GM23338 (cell line): ENCODE measurements at regions not wholly inside any gene's neighbourhood (a gene's known extent, or its start where the extent isn't known, plus 50 kb on each side); places are given as distances from the start of the nearest gene placed in this dataset.
A peak's percentile ranks its signal among the peaks of the same experiment; 100 is the strongest.

ENCODE experiments used
- CREB1 ChIP-seq: fragments of 250-450 bp; sonication (Bioruptor Pico); IDR thresholded peaks from 2 replicates; pipeline ENCODE4 v1.5.0; 2020; ENCODE audit warnings: low read depth, mild to moderate bottlenecking, moderate library complexity
- CTCF ChIP-seq, 2 experiments: fragments of 200-600 bp in 1 of 2; sonication (generic) in 1 of 2; conservative IDR thresholded peaks; 2 replicates each; pipeline versions ENCODE4 v1.5.1 to v1.6.1; 2016 to 2017; ENCODE audit warnings: antibody characterized with exemption in 2 of 2, low read depth in 2 of 2, mild to moderate bottlenecking in 2 of 2, moderate library complexity in 1 of 2
- EZH2 ChIP-seq: fragments of 200-600 bp; sonication (generic); IDR thresholded peaks from one replicate; pipeline ENCODE4 v1.8.0; 2017; ENCODE audit warnings: antibody characterized with exemption, mild to moderate bottlenecking, low read depth; ENCODE audit not compliant: unreplicated experiment
- EZH2phosphoT487 ChIP-seq: fragments of 200-600 bp; sonication (generic); IDR thresholded peaks from one replicate; pipeline ENCODE4 v1.8.1; 2018; ENCODE audit warnings: antibody characterized with exemption; ENCODE audit not compliant: unreplicated experiment
- JUNB ChIP-seq: IDR thresholded peaks from one replicate; pipeline ENCODE4 v1.6.1; 2016; ENCODE audit warnings: antibody characterized with exemption; ENCODE audit not compliant: unreplicated experiment
- NANOG ChIP-seq: IDR thresholded peaks from 2 replicates; pipeline ENCODE4 v1.6.1; 2016; ENCODE audit warnings: antibody characterized with exemption, borderline replicate concordance
- POLR2AphosphoS5 ChIP-seq: IDR thresholded peaks from 2 replicates; pipeline ENCODE4 v1.6.1; 2016; ENCODE audit warnings: antibody characterized with exemption, low read depth
- REST ChIP-seq: IDR thresholded peaks from one replicate; pipeline ENCODE4 v1.6.1; 2018; ENCODE audit warnings: antibody characterized with exemption; ENCODE audit not compliant: unreplicated experiment
- STAT1 ChIP-seq: IDR thresholded peaks from one replicate; pipeline ENCODE4 v1.6.1; 2016; ENCODE audit warnings: antibody characterized with exemption; ENCODE audit not compliant: unreplicated experiment
- ZNF114 ChIP-seq: fragments of 250-450 bp; sonication (Bioruptor Pico); IDR thresholded peaks from 2 replicates; pipeline ENCODE4 v1.5.0; 2020; ENCODE audit warnings: mild to moderate bottlenecking, moderate library complexity
- ZNF331 ChIP-seq: fragments of 250-450 bp; sonication (Bioruptor Pico); IDR thresholded peaks from 2 replicates; pipeline ENCODE4 v1.5.0; 2020; ENCODE audit warnings: low read depth, mild to moderate bottlenecking, moderate library complexity
- TF ChIP-seq, protein P1 (sequence below): IDR thresholded peaks from 2 replicates; pipeline ENCODE4 v1.6.1; 2016; ENCODE audit warnings: antibody characterized with exemption
- TF ChIP-seq, protein P2 (sequence below): fragments of 250-450 bp; sonication (Bioruptor Pico); IDR thresholded peaks from 2 replicates; pipeline ENCODE4 v1.5.0; 2020; ENCODE audit warnings: mild to moderate bottlenecking, moderate library complexity

DNA sequence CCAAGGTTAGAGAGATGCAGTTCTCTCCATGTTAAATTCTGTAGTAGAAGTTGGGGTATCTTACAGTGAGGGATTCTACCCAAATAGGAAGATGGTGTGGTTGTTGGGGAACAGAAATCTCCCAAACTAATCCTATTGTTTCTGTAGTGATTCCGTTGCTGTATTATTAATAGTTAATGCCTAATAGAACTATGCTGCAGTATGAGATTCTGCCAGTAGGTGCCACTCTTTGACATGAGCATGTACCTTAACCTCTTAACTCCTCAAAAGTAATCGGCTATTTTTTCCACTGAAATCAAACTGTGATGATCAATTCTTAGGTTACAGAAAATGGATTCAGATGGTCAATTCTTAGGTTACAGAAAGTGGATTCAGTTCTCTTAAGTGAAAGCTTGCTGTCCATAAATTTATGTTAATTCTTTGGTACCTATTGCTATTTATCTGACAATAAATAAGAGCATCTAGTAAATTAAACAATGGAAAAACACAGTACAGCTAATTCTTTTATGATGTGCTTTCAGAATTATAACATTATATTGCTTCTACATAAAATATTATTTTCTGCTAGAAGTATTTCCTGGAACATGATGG, 97.9 kb upstream of the DLX2 start:
- no peak for TF ChIP-seq POLR2AphosphoS5
- TF ChIP-seq EZH2phosphoT487: no peak
- peak; percentile 71 to 78 for TF ChIP-seq CTCF (conservative IDR thresholded peaks at IDR 0.05; ENCODE audit: low read depth in 2 of 2)
- TF ChIP-seq ZNF114 (CRISPR knock-in tag): no peak
- TF ChIP-seq REST: no peak
- TF ChIP-seq, protein P1, sequence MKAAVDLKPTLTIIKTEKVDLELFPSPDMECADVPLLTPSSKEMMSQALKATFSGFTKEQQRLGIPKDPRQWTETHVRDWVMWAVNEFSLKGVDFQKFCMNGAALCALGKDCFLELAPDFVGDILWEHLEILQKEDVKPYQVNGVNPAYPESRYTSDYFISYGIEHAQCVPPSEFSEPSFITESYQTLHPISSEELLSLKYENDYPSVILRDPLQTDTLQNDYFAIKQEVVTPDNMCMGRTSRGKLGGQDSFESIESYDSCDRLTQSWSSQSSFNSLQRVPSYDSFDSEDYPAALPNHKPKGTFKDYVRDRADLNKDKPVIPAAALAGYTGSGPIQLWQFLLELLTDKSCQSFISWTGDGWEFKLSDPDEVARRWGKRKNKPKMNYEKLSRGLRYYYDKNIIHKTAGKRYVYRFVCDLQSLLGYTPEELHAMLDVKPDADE: no peak
- TF ChIP-seq EZH2: no peak
- TF ChIP-seq, protein P2, sequence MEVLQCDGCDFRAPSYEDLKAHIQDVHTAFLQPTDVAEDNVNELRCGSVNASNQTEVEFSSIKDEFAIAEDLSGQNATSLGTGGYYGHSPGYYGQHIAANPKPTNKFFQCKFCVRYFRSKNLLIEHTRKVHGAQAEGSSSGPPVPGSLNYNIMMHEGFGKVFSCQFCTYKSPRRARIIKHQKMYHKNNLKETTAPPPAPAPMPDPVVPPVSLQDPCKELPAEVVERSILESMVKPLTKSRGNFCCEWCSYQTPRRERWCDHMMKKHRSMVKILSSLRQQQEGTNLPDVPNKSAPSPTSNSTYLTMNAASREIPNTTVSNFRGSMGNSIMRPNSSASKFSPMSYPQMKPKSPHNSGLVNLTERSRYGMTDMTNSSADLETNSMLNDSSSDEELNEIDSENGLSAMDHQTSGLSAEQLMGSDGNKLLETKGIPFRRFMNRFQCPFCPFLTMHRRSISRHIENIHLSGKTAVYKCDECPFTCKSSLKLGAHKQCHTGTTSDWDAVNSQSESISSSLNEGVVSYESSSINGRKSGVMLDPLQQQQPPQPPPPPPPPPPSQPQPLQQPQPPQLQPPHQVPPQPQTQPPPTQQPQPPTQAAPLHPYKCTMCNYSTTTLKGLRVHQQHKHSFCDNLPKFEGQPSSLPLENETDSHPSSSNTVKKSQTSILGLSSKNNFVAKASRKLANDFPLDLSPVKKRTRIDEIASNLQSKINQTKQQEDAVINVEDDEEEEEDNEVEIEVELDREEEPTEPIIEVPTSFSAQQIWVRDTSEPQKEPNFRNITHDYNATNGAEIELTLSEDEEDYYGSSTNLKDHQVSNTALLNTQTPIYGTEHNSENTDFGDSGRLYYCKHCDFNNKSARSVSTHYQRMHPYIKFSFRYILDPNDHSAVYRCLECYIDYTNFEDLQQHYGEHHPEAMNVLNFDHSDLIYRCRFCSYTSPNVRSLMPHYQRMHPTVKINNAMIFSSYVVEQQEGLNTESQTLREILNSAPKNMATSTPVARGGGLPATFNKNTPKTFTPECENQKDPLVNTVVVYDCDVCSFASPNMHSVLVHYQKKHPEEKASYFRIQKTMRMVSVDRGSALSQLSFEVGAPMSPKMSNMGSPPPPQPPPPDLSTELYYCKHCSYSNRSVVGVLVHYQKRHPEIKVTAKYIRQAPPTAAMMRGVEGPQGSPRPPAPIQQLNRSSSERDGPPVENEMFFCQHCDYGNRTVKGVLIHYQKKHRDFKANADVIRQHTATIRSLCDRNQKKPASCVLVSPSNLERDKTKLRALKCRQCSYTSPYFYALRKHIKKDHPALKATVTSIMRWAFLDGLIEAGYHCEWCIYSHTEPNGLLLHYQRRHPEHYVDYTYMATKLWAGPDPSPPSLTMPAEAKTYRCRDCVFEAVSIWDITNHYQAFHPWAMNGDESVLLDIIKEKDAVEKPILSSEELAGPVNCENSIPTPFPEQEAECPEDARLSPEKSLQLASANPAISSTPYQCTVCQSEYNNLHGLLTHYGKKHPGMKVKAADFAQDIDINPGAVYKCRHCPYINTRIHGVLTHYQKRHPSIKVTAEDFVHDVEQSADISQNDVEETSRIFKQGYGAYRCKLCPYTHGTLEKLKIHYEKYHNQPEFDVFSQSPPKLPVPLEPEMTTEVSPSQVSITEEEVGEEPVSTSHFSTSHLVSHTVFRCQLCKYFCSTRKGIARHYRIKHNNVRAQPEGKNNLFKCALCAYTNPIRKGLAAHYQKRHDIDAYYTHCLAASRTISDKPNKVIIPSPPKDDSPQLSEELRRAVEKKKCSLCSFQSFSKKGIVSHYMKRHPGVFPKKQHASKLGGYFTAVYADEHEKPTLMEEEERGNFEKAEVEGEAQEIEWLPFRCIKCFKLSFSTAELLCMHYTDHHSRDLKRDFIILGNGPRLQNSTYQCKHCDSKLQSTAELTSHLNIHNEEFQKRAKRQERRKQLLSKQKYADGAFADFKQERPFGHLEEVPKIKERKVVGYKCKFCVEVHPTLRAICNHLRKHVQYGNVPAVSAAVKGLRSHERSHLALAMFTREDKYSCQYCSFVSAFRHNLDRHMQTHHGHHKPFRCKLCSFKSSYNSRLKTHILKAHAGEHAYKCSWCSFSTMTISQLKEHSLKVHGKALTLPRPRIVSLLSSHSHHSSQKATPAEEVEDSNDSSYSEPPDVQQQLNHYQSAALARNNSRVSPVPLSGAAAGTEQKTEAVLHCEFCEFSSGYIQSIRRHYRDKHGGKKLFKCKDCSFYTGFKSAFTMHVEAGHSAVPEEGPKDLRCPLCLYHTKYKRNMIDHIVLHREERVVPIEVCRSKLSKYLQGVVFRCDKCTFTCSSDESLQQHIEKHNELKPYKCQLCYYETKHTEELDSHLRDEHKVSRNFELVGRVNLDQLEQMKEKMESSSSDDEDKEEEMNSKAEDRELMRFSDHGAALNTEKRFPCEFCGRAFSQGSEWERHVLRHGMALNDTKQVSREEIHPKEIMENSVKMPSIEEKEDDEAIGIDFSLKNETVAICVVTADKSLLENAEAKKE (CRISPR knock-in tag): no peak
- no peak for TF ChIP-seq NANOG
- TF ChIP-seq ZNF331: no peak
- no peak for TF ChIP-seq CREB1 (CRISPR knock-in tag)
- no peak for TF ChIP-seq STAT1
- TF ChIP-seq JUNB: no peak
